ENCODE measurements at regions not wholly inside any gene's neighbourhood (a gene's known extent, or its start where the extent isn't known, plus 50 kb on each side); places are given as distances from the start of the nearest gene placed in this dataset.
"Not testable (repeated sequence)": the region's sequence is repeated elsewhere in the genome, so short reads cannot be mapped to it uniquely, and the experiment has no call there.

DNA sequence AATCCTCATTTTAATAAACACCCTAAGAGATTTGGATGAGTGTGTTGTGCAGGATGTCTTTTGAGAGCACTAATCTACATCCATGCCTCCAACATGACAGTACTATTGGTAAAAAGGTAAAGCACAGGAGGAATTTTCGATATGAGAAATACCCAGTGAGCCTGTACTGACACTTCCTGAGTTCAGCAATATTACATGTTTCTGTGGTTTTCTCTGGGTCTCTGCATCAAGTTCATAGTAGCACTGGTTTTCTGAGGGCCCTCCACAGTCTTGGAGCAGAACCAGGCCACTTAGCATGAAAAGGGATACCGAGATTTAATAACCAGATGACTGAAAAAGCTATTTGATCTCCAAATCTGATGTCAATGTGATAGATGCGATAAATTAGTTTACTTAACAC, 524.1 kb downstream of the TMEM38B start:
- Histone ChIP-seq H3K27me3 (ENCODE audit: control insufficient read depth, insufficient read depth, low read length) (no peaks in the 10 kb centered on the region), H3K36me3 (ENCODE audit: control insufficient read depth, low read depth, low read length) (no peaks in the 10 kb centered on the region), H3K4me3 (ENCODE audit: low read length) (no peak overlapping the region), H3K9me3 (ENCODE audit: control insufficient read depth, low read depth, low read length) (no peaks in the 10 kb centered on the region), H3K4me1 (ENCODE audit: control insufficient read depth, low read depth, low read length) (no peaks in the 10 kb centered on the region), H3K27ac (ENCODE audit: low read length) (no peak overlapping the region), H3K9ac (ENCODE audit: low read length) (no peak overlapping the region)

DNA sequence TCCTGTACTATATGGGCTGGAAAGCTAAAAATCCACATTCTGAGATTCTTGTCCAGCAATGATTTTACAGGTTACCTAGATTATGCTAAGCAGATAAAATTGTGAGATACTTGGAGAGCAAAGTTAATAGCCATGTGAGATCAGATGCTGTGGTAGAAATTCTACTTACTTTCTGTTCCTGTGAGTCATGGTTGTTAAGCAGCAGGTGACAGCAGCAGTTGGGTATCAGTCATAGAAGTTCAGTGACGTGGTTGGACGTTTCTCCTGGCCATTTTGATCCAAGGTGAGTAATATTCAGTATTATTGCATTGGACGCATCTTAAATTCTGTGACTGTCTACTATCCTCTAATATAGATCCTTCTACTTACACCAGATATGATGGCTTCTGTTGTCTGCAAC, 524.5 kb downstream of the TMEM38B start:
- H3K9me3 ChIP-seq (ENCODE audit: control insufficient read depth, low read depth, low read length): no peaks in the 10 kb centered on the region
- H3K36me3 ChIP-seq (ENCODE audit: control insufficient read depth, low read depth, low read length): no peaks in the 10 kb centered on the region
- H3K9ac ChIP-seq (ENCODE audit: low read length): no peak overlapping the region
- no peak overlapping the region for H3K27ac ChIP-seq (ENCODE audit: low read length)
- no peak overlapping the region for H3K4me3 ChIP-seq (ENCODE audit: low read length)
- H3K27me3 ChIP-seq (ENCODE audit: control insufficient read depth, insufficient read depth, low read length): no peaks in the 10 kb centered on the region
- no peaks in the 10 kb centered on the region for H3K4me1 ChIP-seq (ENCODE audit: control insufficient read depth, low read depth, low read length)

GRCh38 chr9:106220415-106220814, 526.1 kb downstream of the TMEM38B start:
- Histone ChIP-seq H3K4me3 (ENCODE audit: low read length) (no peak overlapping the region), H3K27ac (ENCODE audit: low read length) (no peak overlapping the region), H3K9ac (ENCODE audit: low read length) (no peak overlapping the region), H3K36me3 (ENCODE audit: control insufficient read depth, low read depth, low read length) (no peaks in the 10 kb centered on the region), H3K27me3 (ENCODE audit: control insufficient read depth, insufficient read depth, low read length) (no peaks in the 10 kb centered on the region), H3K4me1 (ENCODE audit: control insufficient read depth, low read depth, low read length) (no peaks in the 10 kb centered on the region), H3K9me3 (ENCODE audit: control insufficient read depth, low read depth, low read length) (no peaks in the 10 kb centered on the region)

DNA sequence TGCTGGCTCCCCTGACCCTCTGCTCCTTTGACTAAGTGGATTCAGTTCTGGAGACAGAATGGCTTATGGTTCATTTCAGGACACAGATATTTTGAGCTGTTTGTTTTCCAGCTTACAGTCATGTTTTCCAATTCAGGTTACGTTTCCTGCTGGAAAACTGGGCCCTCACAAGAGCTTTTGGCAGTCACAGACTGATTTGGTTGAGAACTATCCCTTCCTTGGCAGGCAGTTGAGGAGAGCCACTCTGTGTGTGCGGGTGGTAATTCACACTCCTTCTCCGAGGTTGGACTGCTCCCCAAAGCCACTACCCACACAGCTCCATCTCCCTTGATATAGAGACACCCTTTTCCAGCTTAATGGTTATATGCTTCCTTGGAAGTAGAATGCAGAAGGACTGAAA, 534.5 kb downstream of the TMEM38B start:
- H3K4me3 ChIP-seq (ENCODE audit: low read length): no peak overlapping the region
- no peaks in the 10 kb centered on the region for H3K27me3 ChIP-seq (ENCODE audit: control insufficient read depth, insufficient read depth, low read length)
- no peak overlapping the region for H3K9ac ChIP-seq (ENCODE audit: low read length)

GRCh38 chr9:106233116-106233515, 538.8 kb downstream of the TMEM38B start:
- H3K4me3 ChIP-seq (ENCODE audit: low read length): no peak overlapping the region
- H3K27ac ChIP-seq (ENCODE audit: low read length): no peak overlapping the region
- H3K4me1 ChIP-seq (ENCODE audit: control insufficient read depth, low read depth, low read length): no peaks in the 10 kb centered on the region
- no peak overlapping the region for H3K9ac ChIP-seq (ENCODE audit: low read length)
- H3K36me3 ChIP-seq (ENCODE audit: control insufficient read depth, low read depth, low read length): no peaks in the 10 kb centered on the region
- H3K27me3 ChIP-seq (ENCODE audit: control insufficient read depth, insufficient read depth, low read length): no peaks in the 10 kb centered on the region
- H3K9me3 ChIP-seq (ENCODE audit: control insufficient read depth, low read depth, low read length): peaks cover 3% of the 10 kb centered on the region

More for the DNA sequence above, 534.5 kb downstream of the TMEM38B start:
- Histone ChIP-seq H3K36me3 (ENCODE audit: control insufficient read depth, low read depth, low read length) (no peaks in the 10 kb centered on the region), H3K27ac (ENCODE audit: low read length) (no peak overlapping the region), H3K4me1 (ENCODE audit: control insufficient read depth, low read depth, low read length) (no peaks in the 10 kb centered on the region), H3K9me3 (ENCODE audit: control insufficient read depth, low read depth, low read length) (peaks cover 3% of the 10 kb centered on the region)

- not testable (repeated sequence) for H3K27me3 ChIP-seq (ENCODE audit: control insufficient read depth, insufficient read depth, low read length); H3K9me3 ChIP-seq (ENCODE audit: control insufficient read depth, low read depth, low read length); H3K4me3 ChIP-seq (ENCODE audit: low read length); H3K9ac ChIP-seq (ENCODE audit: low read length); H3K36me3 ChIP-seq (ENCODE audit: control insufficient read depth, low read depth, low read length); H3K4me1 ChIP-seq (ENCODE audit: control insufficient read depth, low read depth, low read length); H3K27ac ChIP-seq (ENCODE audit: low read length)
Measured at GRCh38 chr9:106260908-106261307, 566.6 kb downstream of the TMEM38B start.

DNA sequence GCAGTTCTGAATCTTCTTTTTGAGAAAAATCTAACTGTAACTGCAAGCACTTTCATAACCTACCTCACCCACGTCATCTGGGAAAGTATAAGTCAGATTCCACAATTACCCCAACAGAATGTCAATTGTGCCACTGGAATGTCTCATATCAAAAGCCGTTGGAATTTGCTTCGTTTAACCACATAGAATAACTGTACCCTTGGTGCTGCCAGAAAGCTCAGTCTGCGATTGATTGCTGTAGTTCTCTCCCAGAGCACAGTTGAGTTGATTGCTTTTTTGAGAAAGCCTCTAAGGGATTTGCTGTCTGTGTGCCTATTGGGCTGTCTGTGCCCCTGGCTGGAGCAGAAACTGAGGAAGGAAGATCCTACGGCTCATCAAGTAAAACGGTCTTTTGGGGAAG, 583.6 kb downstream of the TMEM38B start:
- Histone ChIP-seq H3K9me3 (ENCODE audit: control insufficient read depth, low read depth, low read length) (no peaks in the 10 kb centered on the region), H3K9ac (ENCODE audit: low read length) (no peak overlapping the region), H3K4me3 (ENCODE audit: low read length) (no peak overlapping the region), H3K36me3 (ENCODE audit: control insufficient read depth, low read depth, low read length) (no peaks in the 10 kb centered on the region), H3K27ac (ENCODE audit: low read length) (no peak overlapping the region), H3K27me3 (ENCODE audit: control insufficient read depth, insufficient read depth, low read length) (no peaks in the 10 kb centered on the region), H3K4me1 (ENCODE audit: control insufficient read depth, low read depth, low read length) (no peaks in the 10 kb centered on the region)

DNA sequence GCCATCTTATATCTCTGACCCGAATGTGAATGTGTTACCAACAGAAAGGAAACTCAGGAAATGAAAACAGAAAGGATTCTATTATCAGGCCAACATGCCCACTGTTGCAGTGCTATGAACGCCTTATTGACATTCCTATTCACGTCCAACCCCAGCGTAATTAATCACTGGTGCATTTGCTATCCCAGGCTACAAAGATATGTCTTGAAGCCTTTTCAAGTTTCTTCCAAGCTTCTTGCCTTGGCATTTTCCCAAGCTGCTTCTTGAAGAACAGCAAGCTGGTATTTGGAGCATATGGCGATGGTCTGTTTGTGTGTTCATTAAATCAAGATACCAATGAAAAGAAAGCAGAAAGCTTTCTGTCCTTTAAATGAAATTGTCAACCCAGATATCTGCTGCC, 579.2 kb upstream of the ZNF462 start:
- Histone ChIP-seq H3K9ac (ENCODE audit: low read length) (no peak overlapping the region), H3K9me3 (ENCODE audit: control insufficient read depth, low read depth, low read length) (no peaks in the 10 kb centered on the region), H3K27ac (ENCODE audit: low read length) (no peak overlapping the region), H3K4me1 (ENCODE audit: control insufficient read depth, low read depth, low read length) (peaks cover 14% of the 10 kb centered on the region), H3K27me3 (ENCODE audit: control insufficient read depth, insufficient read depth, low read length) (no peaks in the 10 kb centered on the region), H3K4me3 (ENCODE audit: low read length) (no peak overlapping the region), H3K36me3 (ENCODE audit: control insufficient read depth, low read depth, low read length) (no peaks in the 10 kb centered on the region)

GRCh38 chr9:106284296-106284695, 578.7 kb upstream of the ZNF462 start:
- H3K27ac ChIP-seq (ENCODE audit: low read length): no peak overlapping the region
- no peak overlapping the region for H3K4me3 ChIP-seq (ENCODE audit: low read length)
- H3K27me3 ChIP-seq (ENCODE audit: control insufficient read depth, insufficient read depth, low read length): no peaks in the 10 kb centered on the region
- no peaks in the 10 kb centered on the region for H3K9me3 ChIP-seq (ENCODE audit: control insufficient read depth, low read depth, low read length)
- H3K36me3 ChIP-seq (ENCODE audit: control insufficient read depth, low read depth, low read length): no peaks in the 10 kb centered on the region
- peaks cover 14% of the 10 kb centered on the region for H3K4me1 ChIP-seq (ENCODE audit: control insufficient read depth, low read depth, low read length)
- no peak overlapping the region for H3K9ac ChIP-seq (ENCODE audit: low read length)

DNA sequence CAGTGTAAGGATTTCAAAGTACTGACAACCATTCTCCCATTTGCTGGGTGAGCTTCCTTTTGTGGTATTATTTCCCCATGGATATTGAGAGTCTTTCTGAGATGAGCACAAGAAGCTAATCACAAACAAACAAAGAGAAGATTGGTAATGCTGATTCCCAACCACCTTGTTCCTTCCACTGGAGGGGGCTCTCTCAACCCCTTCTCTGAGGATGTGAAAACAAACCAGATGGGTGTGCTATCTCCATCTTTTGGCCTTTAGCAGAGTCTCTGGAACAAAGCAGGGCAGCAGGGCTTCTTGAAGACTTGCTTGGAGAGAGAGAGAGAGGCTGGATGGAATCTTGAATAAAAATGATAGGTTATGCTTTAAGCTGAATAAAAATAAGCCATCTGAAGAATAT, 576.7 kb upstream of the ZNF462 start:
- H3K9me3 ChIP-seq (ENCODE audit: control insufficient read depth, low read depth, low read length): no peaks in the 10 kb centered on the region
- H3K36me3 ChIP-seq (ENCODE audit: control insufficient read depth, low read depth, low read length): no peaks in the 10 kb centered on the region
- no peak overlapping the region for H3K9ac ChIP-seq (ENCODE audit: low read length)
- H3K4me3 ChIP-seq (ENCODE audit: low read length): no peak overlapping the region
- no peaks in the 10 kb centered on the region for H3K27me3 ChIP-seq (ENCODE audit: control insufficient read depth, insufficient read depth, low read length)
- no peak overlapping the region for H3K27ac ChIP-seq (ENCODE audit: low read length)
- H3K4me1 ChIP-seq (ENCODE audit: control insufficient read depth, low read depth, low read length): peaks cover 14% of the 10 kb centered on the region

GRCh38 chr9:106287091-106287631, 575.8 kb upstream of the ZNF462 start:
- no peak overlapping the region for H3K27ac ChIP-seq (ENCODE audit: low read length)
- H3K27me3 ChIP-seq (ENCODE audit: control insufficient read depth, insufficient read depth, low read length): no peaks in the 10 kb centered on the region
- H3K4me1 ChIP-seq (ENCODE audit: control insufficient read depth, low read depth, low read length): peaks cover 14% of the 10 kb centered on the region
- no peaks in the 10 kb centered on the region for H3K36me3 ChIP-seq (ENCODE audit: control insufficient read depth, low read depth, low read length)
- H3K4me3 ChIP-seq (ENCODE audit: low read length): no peak overlapping the region
- H3K9me3 ChIP-seq (ENCODE audit: control insufficient read depth, low read depth, low read length): no peaks in the 10 kb centered on the region
- no peak overlapping the region for H3K9ac ChIP-seq (ENCODE audit: low read length)

- H3K4me3 ChIP-seq (ENCODE audit: low read length): no peak overlapping the region
- H3K27me3 ChIP-seq (ENCODE audit: control insufficient read depth, insufficient read depth, low read length): no peaks in the 10 kb centered on the region
- no peak overlapping the region for H3K9ac ChIP-seq (ENCODE audit: low read length)
- no peak overlapping the region for H3K27ac ChIP-seq (ENCODE audit: low read length)
- H3K4me1 ChIP-seq (ENCODE audit: control insufficient read depth, low read depth, low read length): peaks cover 14% of the 10 kb centered on the region
- H3K9me3 ChIP-seq (ENCODE audit: control insufficient read depth, low read depth, low read length): no peaks in the 10 kb centered on the region
- H3K36me3 ChIP-seq (ENCODE audit: control insufficient read depth, low read depth, low read length): no peaks in the 10 kb centered on the region
Measured at GRCh38 chr9:106287731-106288130, 575.2 kb upstream of the ZNF462 start.
